GM12878 (cell line): ENCODE measurements at regions not wholly inside any gene's neighbourhood (a gene's known extent, or its start where the extent isn't known, plus 50 kb on each side); places are given as distances from the start of the nearest gene placed in this dataset.

Experiments used
- ATAC-seq: fragments of 200-7000 bp; cut with Tn5 transposase; 3 replicates; pipeline ENCODE4 v1.9.1; 2020; ENCODE audit warnings: mild to moderate bottlenecking, moderate library complexity
- BruUV-seq: library from RNA; stranded (reverse); fragments of 400-500 nt; replicated peaks from 2 replicates; lab custom pipeline; 2021; lab: Mats Ljungman, UMichigan
- CTCF ChIA-PET: fragments of 300-600 bp; sonication (Branson Sonifier 250); formaldehyde crosslinking; extraction: SDS; loops from one replicate; lab custom pipeline; 2021; ENCODE audit warnings: inconsistent platforms; lab: Yijun Ruan, JAX
- POLR2A ChIA-PET: fragments of 350-600 bp; formaldehyde crosslinking; extraction: SDS; loops from one replicate; lab custom pipeline; 2021; ENCODE audit warnings: inconsistent platforms; lab: Charles Lee
- RAD21 ChIA-PET: fragments of 300-600 bp; sonication (Branson Sonifier 250); formaldehyde crosslinking; loops from one replicate; lab custom pipeline; 2023; ENCODE audit warnings: antibody characterized with exemption; ENCODE audit not compliant: unreplicated experiment; lab: Charles Lee
- SMC1A ChIA-PET: fragments of 300-600 bp; sonication (Branson Sonifier 250); formaldehyde crosslinking; loops from one replicate; lab custom pipeline; 2023; ENCODE audit not compliant: unreplicated experiment, uncharacterized antibody; lab: Charles Lee
- DNase-seq: peaks from one replicate; pipeline ENCODE4 v3.0.0-alpha.2; 2011; ENCODE audit warnings: low read depth, low spot score
- FAIRE-seq: peaks from 3 replicates; lab custom pipeline; 2011; peaks lifted over from hg19 to GRCh38; lab: Jason Lieb, UNC
- H2AFZ ChIP-seq: 2 replicates; pipeline ENCODE4 v1.6.0; 2011; ENCODE audit warnings: low read depth, low read length, control low read depth; ENCODE audit not compliant: control insufficient read depth
- H3K27ac ChIP-seq: 2 replicates; pipeline ENCODE4 v1.5.1; 2011; ENCODE audit warnings: control low read depth; ENCODE audit not compliant: control insufficient read depth, insufficient read depth
- H3K27me3 ChIP-seq, 2 experiments: replicated peaks in 1 of 2; 2 replicates each; pipeline versions ENCODE4 v1.6.0 to v1.6.1; 2011; ENCODE audit warnings: low read length in 1 of 2; ENCODE audit not compliant: control insufficient read depth in 2 of 2, insufficient read depth in 2 of 2
- H3K36me3 ChIP-seq, 2 experiments: 2 replicates each; pipeline ENCODE4 v1.5.1; 2011; ENCODE audit warnings: low read length in 1 of 2; ENCODE audit not compliant: control insufficient read depth in 2 of 2, insufficient read depth in 2 of 2
- H3K4me1 ChIP-seq: 2 replicates; pipeline ENCODE4 v1.6.1; 2011; ENCODE audit warnings: mild to moderate bottlenecking, low read length, moderate library complexity, mixed read lengths; ENCODE audit not compliant: control insufficient read depth, insufficient read depth
- H3K4me2 ChIP-seq: 2 replicates; pipeline ENCODE4 v1.6.0; 2011; ENCODE audit warnings: control low read depth; ENCODE audit not compliant: control insufficient read depth, insufficient read depth
- H3K4me3 ChIP-seq: fragments of 200-600 bp; sonication (generic); 2 replicates; pipeline ENCODE4 v1.5.1; 2016
- H3K79me2 ChIP-seq: 2 replicates; pipeline ENCODE4 v1.6.0; 2011; ENCODE audit warnings: low read length; ENCODE audit not compliant: control insufficient read depth, insufficient read depth
- H3K9ac ChIP-seq: 2 replicates; pipeline ENCODE4 v1.8.0; 2011; ENCODE audit warnings: low read length, control low read depth, mixed read lengths; ENCODE audit not compliant: control insufficient read depth, insufficient read depth
- H3K9me3 ChIP-seq: replicated peaks from 3 replicates; pipeline ENCODE4 v1.5.1; 2011; ENCODE audit warnings: mild to moderate bottlenecking, low read length; ENCODE audit not compliant: control insufficient read depth, insufficient read depth
- H4K20me1 ChIP-seq: 2 replicates; pipeline ENCODE4 v1.6.0; 2011; ENCODE audit not compliant: control insufficient read depth, insufficient read depth
- ATF7 ChIP-seq: fragments of 450-650 bp; IDR thresholded peaks from 2 replicates; pipeline ENCODE4 v1.6.1; 2016; ENCODE audit warnings: low read depth, mild to moderate bottlenecking
- BACH1 ChIP-seq: fragments of 450-650 bp; IDR thresholded peaks from 2 replicates; pipeline ENCODE4 v1.6.1; 2017; ENCODE audit warnings: mild to moderate bottlenecking, borderline replicate concordance
- BMI1 ChIP-seq: fragments of 450-650 bp; IDR thresholded peaks from 2 replicates; pipeline ENCODE4 v1.6.1; 2016; ENCODE audit warnings: mild to moderate bottlenecking, moderate library complexity, borderline replicate concordance
- IKZF1 ChIP-seq: fragments of 450-650 bp; conservative IDR thresholded peaks from 2 replicates; pipeline ENCODE4 v1.6.1; 2017; ENCODE audit warnings: antibody characterized with exemption, mild to moderate bottlenecking
- MEF2A ChIP-seq: IDR thresholded peaks from 2 replicates; pipeline ENCODE4 v1.6.1; 2011; ENCODE audit warnings: low read depth, mild to moderate bottlenecking, low read length, moderate library complexity; ENCODE audit not compliant: insufficient read depth
- MEF2B ChIP-seq: fragments of 450-650 bp; IDR thresholded peaks from 2 replicates; pipeline ENCODE4 v1.6.1; 2018; ENCODE audit warnings: mild to moderate bottlenecking, moderate library complexity; ENCODE audit not compliant: partially characterized antibody, poor library complexity, severe bottlenecking
- MTA2 ChIP-seq: fragments of 450-650 bp; IDR thresholded peaks from 2 replicates; pipeline ENCODE4 v1.6.1; 2016; ENCODE audit warnings: low read depth, mild to moderate bottlenecking, moderate library complexity
- NR2C2 ChIP-seq: IDR thresholded peaks from 2 replicates; pipeline ENCODE4 v1.6.1; 2011; ENCODE audit warnings: borderline replicate concordance, low read depth; ENCODE audit not compliant: control insufficient read depth, insufficient read length
- PML ChIP-seq: IDR thresholded peaks from 2 replicates; pipeline ENCODE4 v1.6.1; 2012; ENCODE audit warnings: low read length, inconsistent platforms
- POLR2A ChIP-seq: IDR thresholded peaks from 2 replicates; pipeline ENCODE4 v1.6.1; 2011; ENCODE audit warnings: low read depth, mild to moderate bottlenecking, low read length
- RUNX3 ChIP-seq: IDR thresholded peaks from 2 replicates; pipeline ENCODE4 v1.6.1; 2012; ENCODE audit warnings: low read length, inconsistent platforms
- SPI1 ChIP-seq: IDR thresholded peaks from 2 replicates; pipeline ENCODE4 v1.6.1; 2011; ENCODE audit warnings: low read depth, mild to moderate bottlenecking, low read length, moderate library complexity, borderline replicate concordance; ENCODE audit not compliant: insufficient read depth
- SREBF2 ChIP-seq: IDR thresholded peaks from 2 replicates; pipeline ENCODE4 v1.6.1; 2012; ENCODE audit warnings: mild to moderate bottlenecking, low read length
- YBX1 ChIP-seq: fragments of 450-650 bp; IDR thresholded peaks from 2 replicates; pipeline ENCODE4 v1.6.1; 2016; ENCODE audit warnings: antibody characterized with exemption
- WGBS: methylation state at CpG from one replicate; pipeline ENCODE4 v1.1.6; 2016; ENCODE audit warnings: low lambda C conversion rate; ENCODE audit not compliant: insufficient replicate concordance, insufficient coverage; ENCODE audit errors: missing lambda C conversion rate; 5-methylcytosine and 5-hydroxymethylcytosine counted together
- in situ Hi-C: fragments of 300-500 bp; cut with MboI; formaldehyde crosslinking; loops from 9 replicates; pipeline ENCODE4 v1.14.3; 2018; ENCODE audit warnings: mixed read lengths
- intact Hi-C: fragments of 100-400 bp; cut with micrococcal nuclease; formaldehyde crosslinking; loops from one replicate; pipeline ENCODE4 v1.14.2; 2022; ENCODE audit not compliant: unreplicated experiment

- 82% methylated on average over 3 of the region's 3 CpGs for WGBS
- H3K4me1 ChIP-seq, result no peaks in the 10 kb centered on the region
- CTCF ChIA-PET, result no interaction called here
- no peak overlapping the region for H3K9ac ChIP-seq
- no peak overlapping the region for H3K27ac ChIP-seq
- no peaks in the 10 kb centered on the region for H3K27me3 ChIP-seq
- POLR2A ChIA-PET, result no interaction called here
- no peaks in the 10 kb centered on the region for H3K79me2 ChIP-seq
- BruUV-seq, result no TSS peak
- TF ChIP-seq SREBF2 (no peak), MEF2B (no peak), POLR2A (no peak), MEF2A (no peak), ATF7 (no peak), MTA2 (no peak), BMI1 (no peak), SPI1 (no peak), BACH1 (no peak), YBX1 (no peak), PML (no peak), NR2C2 (no peak)
- TF ChIP-seq, all 136 proteins: peak for 0
- H3K36me3 ChIP-seq, result no peaks in the 10 kb centered on the region
- ChIA-PET RAD21 (no interaction called here), SMC1A (no interaction called here)
- H3K9me3 ChIP-seq, result no peaks in the 10 kb centered on the region
- ATAC-seq (no peak), FAIRE-seq (no peak), DNase-seq (no peak)
- no peak overlapping the region for H3K4me3 ChIP-seq
- no peak overlapping the region for H2AFZ ChIP-seq
- no peak overlapping the region for H3K4me2 ChIP-seq
- intact Hi-C loops, result no loop called here
- in situ Hi-C loops, result no loop called here
- no peaks in the 10 kb centered on the region for H4K20me1 ChIP-seq
Measured at GRCh38 chr15:94536549-94536948, 305.2 kb downstream of the MCTP2 start.

GRCh38 chr15:94538280-94538679, 306.9 kb downstream of the MCTP2 start:
- Histone ChIP-seq H3K4me3 (no peak overlapping the region), H2AFZ (no peak overlapping the region), H3K27ac (no peak overlapping the region), H3K4me1 (no peaks in the 10 kb centered on the region), H3K27me3 (no peaks in the 10 kb centered on the region), H3K4me2 (no peak overlapping the region), H3K36me3 (no peaks in the 10 kb centered on the region), H3K9me3 (no peaks in the 10 kb centered on the region), H4K20me1 (no peaks in the 10 kb centered on the region), H3K9ac (no peak overlapping the region), H3K79me2 (no peaks in the 10 kb centered on the region)
- no peak for FAIRE-seq
- ATAC-seq, result no peak
- BruUV-seq, result no TSS peak
- no peak for DNase-seq
- intact Hi-C loops (no loop called here), in situ Hi-C loops (no loop called here)
- POLR2A ChIA-PET, result no interaction called here
- SMC1A ChIA-PET, result interaction anchor here (0.8 kb wide), 1 partner anchor 9 kb away, joined by 3 read pairs; no protein-coding TSS in a partner anchor
- RAD21 ChIA-PET, result no interaction called here
- TF ChIP-seq YBX1 (no peak), RUNX3 (no peak), IKZF1 (no peak)
- CTCF ChIA-PET, result no interaction called here
- 0% methylated on average over 1 of the region's 1 CpG for WGBS
